HepG2 (cell line): ENCODE measurements at regions not wholly inside any gene's neighbourhood (a gene's known extent, or its start where the extent isn't known, plus 50 kb on each side); places are given as distances from the start of the nearest gene placed in this dataset.

Experiments
- EP300 ChIP-seq, 3 experiments: sonication (generic) in 1 of 3; formaldehyde crosslinking in 1 of 3; IDR thresholded peaks; 2 replicates each; pipeline versions ENCODE4 v1.5.1 to v1.6.1; 2011 to 2020; ENCODE audit warnings: low read depth in 2 of 3, low read length in 2 of 3, borderline replicate concordance in 1 of 3, improper control_type of control experiment in 1 of 3, mild to moderate bottlenecking in 1 of 3, missing genetic modification reagents in 1 of 3, moderate library complexity in 1 of 3
- FOXP4 ChIP-seq: sonication (generic); formaldehyde crosslinking; IDR thresholded peaks from 2 replicates; pipeline ENCODE4 v1.4.0; 2020; ENCODE audit warnings: missing genetic modification reagents
- HNRNPUL1 ChIP-seq: fragments of 200-400 bp; formaldehyde crosslinking; IDR thresholded peaks from 2 replicates; pipeline ENCODE4 v1.6.1; 2017; ENCODE audit warnings: low read depth, mild to moderate bottlenecking, low read length, moderate library complexity
- JUNB ChIP-seq: sonication (generic); formaldehyde crosslinking; IDR thresholded peaks from 2 replicates; pipeline ENCODE4 v1.8.0; 2022; ENCODE audit warnings: missing genetic modification reagents, mild to moderate bottlenecking, borderline replicate concordance

DNA sequence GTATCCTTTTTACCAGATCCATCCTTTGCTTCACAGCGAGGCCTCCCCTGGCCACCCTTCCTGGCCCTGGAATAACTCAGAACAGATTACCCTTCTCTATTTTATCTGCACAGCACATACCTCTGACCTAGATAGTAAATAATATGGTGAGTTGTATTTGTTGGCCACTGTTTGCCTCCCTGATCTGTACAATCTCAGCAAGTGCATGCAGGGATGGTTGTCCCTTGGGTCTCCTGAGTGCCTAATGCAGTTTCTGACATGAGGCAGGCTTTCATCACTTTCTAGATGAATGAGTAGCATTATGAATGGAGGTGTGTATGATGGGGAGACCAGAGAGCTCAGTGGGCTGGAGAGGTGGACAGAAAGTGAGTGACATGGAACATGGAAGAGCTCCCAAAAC lies 525.1 kb upstream of the IGFBP3 start:
- TF ChIP-seq HNRNPUL1 (no peak), EP300 (IDR thresholded peaks at IDR 0.05; ENCODE audit: low read depth in 2 of 2, low read length in 2 of 2) (no peak), EP300 (CRISPR knock-in tag; IDR thresholded peaks at IDR 0.05; ENCODE audit: borderline replicate concordance) (no peak), FOXP4 (CRISPR knock-in tag) (no peak), JUNB (no peak)
